Neutrophil (primary cell): ENCODE measurements at regions not wholly inside any gene's neighbourhood (a gene's known extent, or its start where the extent isn't known, plus 50 kb on each side); places are given as distances from the start of the nearest gene placed in this dataset.
"Not testable (repeated sequence)": the region's sequence is repeated elsewhere in the genome, so short reads cannot be mapped to it uniquely, and the experiment has no call there.

Experiments
- H3K27ac ChIP-seq: fragments of 200-600 bp; sonication (generic); 2 replicates; pipeline ENCODE4 v1.5.1; 2016; ENCODE audit warnings: mild to moderate bottlenecking, moderate library complexity
- H3K27me3 ChIP-seq: fragments of 200-600 bp; sonication (generic); 2 replicates; pipeline ENCODE4 v1.6.0; 2016; ENCODE audit warnings: mild to moderate bottlenecking
- H3K36me3 ChIP-seq: fragments of 200-600 bp; sonication (generic); 2 replicates; pipeline ENCODE4 v1.5.1; 2017
- H3K4me1 ChIP-seq, 2 experiments: fragments of 200-600 bp in 1 of 2; sonication (generic) in 1 of 2; 1 replicate in 1 of 2; 2 replicates in 1 of 2; pipeline versions ENCODE4 v1.5.1 to v1.6.1; 2013 to 2016; ENCODE audit warnings: low read depth in 1 of 2, low read length in 1 of 2, mild to moderate bottlenecking in 1 of 2, moderate library complexity in 1 of 2; ENCODE audit not compliant: control insufficient read depth in 1 of 2, insufficient read depth in 1 of 2
- H3K4me3 ChIP-seq, 2 experiments: fragments of 200-600 bp in 1 of 2; sonication (generic) in 1 of 2; 1 replicate in 1 of 2; 2 replicates in 1 of 2; pipeline ENCODE4 v1.5.1; 2013 to 2016; ENCODE audit warnings: low read depth in 1 of 2, low read length in 1 of 2, mild to moderate bottlenecking in 1 of 2, moderate library complexity in 1 of 2
- H3K9me3 ChIP-seq: fragments of 200-600 bp; sonication (generic); 2 replicates; pipeline ENCODE4 v1.5.1; 2016
- TF ChIP-seq, protein P1 (sequence below): fragments of 200-600 bp; sonication (generic); IDR thresholded peaks from 2 replicates; pipeline ENCODE4 v1.5.1; 2016; ENCODE audit warnings: antibody characterized with exemption

DNA sequence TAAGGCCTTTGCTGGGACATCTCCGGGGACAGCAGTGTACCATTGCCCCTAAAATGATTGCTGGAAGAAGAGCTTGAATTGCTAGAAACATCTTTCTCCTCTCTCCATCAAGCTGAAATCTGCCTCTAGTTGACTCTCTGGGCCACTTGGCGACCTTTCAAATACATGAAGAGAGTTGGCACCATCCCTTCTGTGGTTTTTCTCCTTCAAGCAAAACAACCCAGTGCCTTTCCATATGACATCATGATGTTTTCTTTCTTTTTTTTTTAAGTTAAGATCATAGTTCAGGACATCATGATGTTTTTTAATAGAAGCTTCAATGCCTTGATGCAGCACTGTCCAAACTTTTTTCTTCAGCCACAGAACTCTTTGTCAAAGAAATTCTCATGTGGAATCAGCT is 144.0 kb upstream of the PTPRG start:
- TF ChIP-seq, protein P1, sequence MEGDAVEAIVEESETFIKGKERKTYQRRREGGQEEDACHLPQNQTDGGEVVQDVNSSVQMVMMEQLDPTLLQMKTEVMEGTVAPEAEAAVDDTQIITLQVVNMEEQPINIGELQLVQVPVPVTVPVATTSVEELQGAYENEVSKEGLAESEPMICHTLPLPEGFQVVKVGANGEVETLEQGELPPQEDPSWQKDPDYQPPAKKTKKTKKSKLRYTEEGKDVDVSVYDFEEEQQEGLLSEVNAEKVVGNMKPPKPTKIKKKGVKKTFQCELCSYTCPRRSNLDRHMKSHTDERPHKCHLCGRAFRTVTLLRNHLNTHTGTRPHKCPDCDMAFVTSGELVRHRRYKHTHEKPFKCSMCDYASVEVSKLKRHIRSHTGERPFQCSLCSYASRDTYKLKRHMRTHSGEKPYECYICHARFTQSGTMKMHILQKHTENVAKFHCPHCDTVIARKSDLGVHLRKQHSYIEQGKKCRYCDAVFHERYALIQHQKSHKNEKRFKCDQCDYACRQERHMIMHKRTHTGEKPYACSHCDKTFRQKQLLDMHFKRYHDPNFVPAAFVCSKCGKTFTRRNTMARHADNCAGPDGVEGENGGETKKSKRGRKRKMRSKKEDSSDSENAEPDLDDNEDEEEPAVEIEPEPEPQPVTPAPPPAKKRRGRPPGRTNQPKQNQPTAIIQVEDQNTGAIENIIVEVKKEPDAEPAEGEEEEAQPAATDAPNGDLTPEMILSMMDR, result no peak
- Histone ChIP-seq H3K36me3 (no peaks in the 10 kb centered on the region), H3K4me1 (no peaks in the 10 kb centered on the region), H3K27ac (no peak overlapping the region), H3K9me3 (no peaks in the 10 kb centered on the region), H3K27me3 (no peaks in the 10 kb centered on the region), H3K4me3 (no peak overlapping the region)

DNA sequence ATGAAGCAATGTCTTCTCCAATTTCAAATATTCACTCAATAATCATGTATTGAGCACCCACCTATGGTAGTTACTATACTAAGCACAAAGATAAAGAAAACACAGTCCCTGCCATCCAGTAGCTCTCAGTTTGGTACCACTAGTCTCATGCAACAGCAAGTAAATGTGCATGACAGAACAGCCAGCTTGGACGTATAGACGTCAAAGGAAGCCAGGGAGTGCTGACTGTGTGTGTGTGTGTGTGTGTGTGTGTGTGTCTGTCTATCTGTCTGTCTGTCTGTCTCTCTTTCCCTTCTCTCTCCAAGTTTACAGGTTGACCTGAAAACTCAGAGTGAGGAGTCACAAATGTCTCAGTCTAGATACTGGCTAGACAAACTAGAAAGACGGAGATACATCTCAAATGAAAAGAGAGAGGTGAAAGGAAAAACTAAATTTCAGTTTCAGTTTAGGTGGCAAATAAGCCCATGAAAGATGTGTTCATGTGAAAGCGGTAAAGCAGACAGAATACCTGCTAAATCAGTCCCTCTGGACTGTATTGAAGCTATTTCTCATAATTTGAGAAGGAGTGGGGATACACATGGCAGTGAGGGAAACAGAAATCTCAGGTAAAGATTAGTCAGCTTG is 141.1 kb upstream of the PTPRG start:
- no peak overlapping the region for H3K27ac ChIP-seq
- no peak overlapping the region for H3K4me3 ChIP-seq
- no peaks in the 10 kb centered on the region for H3K36me3 ChIP-seq
- TF ChIP-seq, protein P1, result no peak
- H3K9me3 ChIP-seq, result no peaks in the 10 kb centered on the region
- H3K4me1 ChIP-seq, result no peaks in the 10 kb centered on the region
- H3K27me3 ChIP-seq, result no peaks in the 10 kb centered on the region

DNA sequence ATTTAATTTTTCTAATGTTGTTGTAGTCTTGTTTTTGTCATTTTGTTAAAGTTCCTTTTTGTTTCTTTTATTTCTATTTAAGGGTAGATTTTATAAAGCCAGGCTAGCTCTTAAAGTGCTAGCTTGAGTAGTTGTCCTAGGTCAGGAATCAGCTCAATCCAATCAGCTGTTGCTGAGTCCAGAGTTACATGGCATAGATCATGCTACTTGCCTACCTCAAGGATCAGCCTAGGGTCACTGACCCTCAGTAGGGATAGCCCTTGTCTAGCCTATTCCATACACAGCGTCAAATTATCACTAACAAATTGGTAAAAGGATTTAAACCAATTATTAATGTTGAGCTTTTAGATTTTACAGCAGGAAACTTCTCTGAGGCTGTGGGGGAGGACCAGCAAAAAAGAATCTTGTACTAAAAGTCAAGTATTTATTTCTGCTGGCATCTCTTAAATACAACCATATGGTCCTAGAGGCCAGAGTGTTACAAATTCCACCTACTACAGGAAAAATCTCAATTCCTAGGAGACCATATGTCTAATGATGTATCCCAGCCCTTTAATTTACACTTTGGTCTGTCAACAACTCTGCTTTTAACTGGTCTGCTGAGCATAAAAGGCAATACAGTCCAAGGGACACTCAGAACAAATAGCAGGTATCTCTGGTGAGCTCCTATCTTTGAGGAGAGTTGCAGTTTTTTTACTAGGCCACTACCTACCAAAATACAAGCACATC is 138.3 kb upstream of the PTPRG start:
- TF ChIP-seq, protein P1, result no peak
- H3K9me3 ChIP-seq, result no peaks in the 10 kb centered on the region
- no peaks in the 10 kb centered on the region for H3K4me1 ChIP-seq
- no peak overlapping the region for H3K27ac ChIP-seq
- no peak overlapping the region for H3K4me3 ChIP-seq
- H3K36me3 ChIP-seq, result no peaks in the 10 kb centered on the region
- no peaks in the 10 kb centered on the region for H3K27me3 ChIP-seq

DNA sequence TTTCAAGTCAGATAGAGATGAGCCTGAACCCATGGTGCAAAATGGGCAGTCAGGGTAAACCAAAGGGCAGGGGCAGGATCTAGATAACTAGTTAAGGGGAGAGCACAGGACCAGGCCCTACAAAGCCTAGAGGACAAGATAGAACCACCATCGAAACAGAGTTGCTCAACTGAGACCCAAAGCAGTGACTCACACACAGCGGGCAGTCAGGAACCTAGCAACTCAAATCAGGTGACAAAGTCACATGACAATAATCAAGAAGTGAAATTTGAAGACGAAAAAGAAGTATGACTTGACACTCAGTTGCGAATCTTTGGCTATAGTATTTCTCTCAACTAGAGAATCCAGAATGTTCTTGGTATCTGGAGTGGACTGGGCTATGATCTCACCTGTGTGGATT is 136.0 kb upstream of the PTPRG start:
- no peaks in the 10 kb centered on the region for H3K27me3 ChIP-seq

DNA sequence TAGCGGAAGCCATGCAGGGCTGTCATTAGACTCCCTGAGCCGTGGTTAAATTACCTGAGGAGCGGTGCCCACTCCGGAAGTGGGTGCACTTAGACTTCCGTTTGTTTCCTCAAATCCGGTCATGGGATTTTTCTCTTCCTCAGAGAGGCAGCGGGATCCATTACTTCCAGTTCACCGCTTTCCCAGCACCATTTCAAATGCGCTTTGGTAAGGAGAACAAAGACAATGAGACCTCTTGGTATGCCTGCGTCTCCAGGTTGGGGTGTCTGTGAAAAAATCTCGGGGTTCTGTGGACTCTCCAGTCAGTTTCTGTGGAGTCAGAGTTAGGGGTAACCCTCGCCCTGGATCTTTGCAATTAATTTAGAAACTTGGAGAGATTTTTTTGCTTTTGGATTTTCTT is 132.3 kb upstream of the PTPRG start:
- Histone ChIP-seq H3K4me3 (no peak overlapping the region), H3K27me3 (no peaks in the 10 kb centered on the region), H3K36me3 (no peaks in the 10 kb centered on the region), H3K9me3 (no peaks in the 10 kb centered on the region), H3K27ac (no peak overlapping the region), H3K4me1 (no peaks in the 10 kb centered on the region)
- TF ChIP-seq, protein P1, result no peak

More for the DNA sequence above, 136.0 kb upstream of the PTPRG start:
- TF ChIP-seq, protein P1, result no peak
- H3K4me3 ChIP-seq, result no peak overlapping the region
- H3K36me3 ChIP-seq, result no peaks in the 10 kb centered on the region
- no peaks in the 10 kb centered on the region for H3K4me1 ChIP-seq
- no peak overlapping the region for H3K27ac ChIP-seq
- no peaks in the 10 kb centered on the region for H3K9me3 ChIP-seq

DNA sequence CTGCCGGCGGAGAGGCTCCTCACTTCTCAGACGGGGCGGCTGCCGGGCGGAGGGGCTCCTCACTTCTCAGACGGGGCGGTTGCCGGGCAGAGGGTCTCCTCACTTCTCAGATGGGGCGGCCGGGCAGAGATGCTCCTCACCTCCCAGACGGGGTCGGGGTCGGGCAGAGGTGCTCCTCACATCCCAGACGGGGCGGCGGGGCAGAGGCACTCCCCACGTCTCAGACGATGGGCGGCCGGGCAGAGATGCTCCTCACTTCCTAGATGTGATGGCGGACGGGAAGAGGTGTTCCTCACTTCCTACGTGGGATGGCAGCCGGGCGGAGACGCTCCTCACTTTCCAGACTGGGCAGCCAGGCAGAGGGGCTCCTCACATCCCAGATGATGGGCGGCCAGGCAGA is 126.5 kb upstream of the PTPRG start:
- not testable (repeated sequence) for H3K27me3 ChIP-seq, H3K9me3 ChIP-seq, H3K27ac ChIP-seq, H3K36me3 ChIP-seq, H3K4me3 ChIP-seq, H3K4me1 ChIP-seq

DNA sequence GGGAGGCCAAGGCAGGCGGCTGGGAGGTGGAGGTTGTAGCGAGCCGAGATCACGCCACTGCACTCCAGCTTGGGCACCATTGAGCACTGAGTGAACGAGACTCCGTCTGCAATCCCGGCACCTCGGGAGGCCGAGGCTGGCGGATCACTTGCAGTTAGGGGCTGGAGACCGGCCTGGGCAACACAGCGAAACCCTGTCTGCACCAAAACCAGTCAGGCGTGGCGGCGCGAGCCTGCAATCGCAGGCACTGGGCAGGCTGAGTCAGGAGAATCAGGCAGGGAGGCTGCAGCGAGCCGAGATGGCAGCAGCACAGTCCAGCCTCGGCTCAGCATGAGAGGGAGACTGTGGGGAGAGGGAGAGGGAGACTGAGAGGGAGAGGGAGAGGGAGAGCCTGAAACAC is 126.0 kb upstream of the PTPRG start:
- H3K27me3 ChIP-seq, H3K27ac ChIP-seq, H3K9me3 ChIP-seq, H3K36me3 ChIP-seq, H3K4me3 ChIP-seq, H3K4me1 ChIP-seq: not testable (repeated sequence)
